ENCODE measurements at regions not wholly inside any gene's neighbourhood (a gene's known extent, or its start where the extent isn't known, plus 50 kb on each side); places are given as distances from the start of the nearest gene placed in this dataset.

DNA sequence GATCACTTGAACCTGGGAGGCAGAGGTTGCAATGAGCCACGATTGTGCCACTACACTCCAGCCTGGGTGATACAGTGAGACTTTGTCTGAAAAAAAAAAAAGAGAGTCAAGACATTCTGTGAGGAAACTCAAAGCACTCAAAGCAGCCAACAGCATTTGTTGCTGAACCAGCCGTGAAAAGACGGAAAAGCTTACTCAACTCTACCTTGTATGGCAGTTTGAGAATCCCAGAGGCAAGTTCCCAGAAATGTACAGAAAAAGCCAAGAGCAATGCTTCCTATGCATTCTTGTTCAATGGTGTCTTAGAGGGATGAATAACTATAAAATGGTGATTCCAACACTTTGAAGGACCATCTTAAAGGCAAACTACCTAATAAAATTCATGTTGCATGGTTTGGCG is 170.2 kb downstream of the HSD17B3 start:
- Histone ChIP-seq H3K4me1 (ENCODE audit: control insufficient read depth, insufficient read depth, low read length, unreplicated experiment) (peaks cover 17% of the 10 kb centered on the region), H3K27ac (ENCODE audit: low read depth, low read length) (no peak overlapping the region), H2AFZ (ENCODE audit: low read length, unreplicated experiment) (no peak overlapping the region), H3K79me2 (ENCODE audit: control insufficient read depth, insufficient read depth, low read length, unreplicated experiment) (no peaks in the 10 kb centered on the region), H3K27me3 (ENCODE audit: insufficient read depth, low read length) (no peaks in the 10 kb centered on the region; the same call in 1 of the 2 replicates), H3K36me3 (ENCODE audit: insufficient read depth, low read length) (no peaks in the 10 kb centered on the region), H3K4me3 (ENCODE audit: low read depth, low read length) (no peak overlapping the region)

DNA sequence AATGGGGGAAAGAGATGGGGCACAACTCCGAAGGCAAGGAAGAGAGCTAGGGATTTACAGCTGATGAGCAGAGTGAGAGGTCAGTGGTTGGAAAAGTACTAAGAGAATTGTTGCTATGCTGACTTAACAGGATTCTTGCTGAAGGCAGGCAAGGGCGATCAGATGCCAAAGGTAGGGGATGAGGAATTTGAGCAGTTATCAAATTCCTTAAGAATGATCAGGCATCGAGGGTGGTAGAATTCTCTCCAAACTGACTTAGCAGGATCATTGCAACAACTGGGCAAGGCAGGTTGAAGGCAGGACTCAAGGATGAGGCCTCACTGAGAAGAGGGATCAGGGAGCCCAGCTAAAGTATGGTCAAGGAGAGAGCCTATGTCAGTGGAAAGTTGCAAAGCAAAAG is 171.0 kb downstream of the HSD17B3 start:
- Histone ChIP-seq H3K79me2 (ENCODE audit: control insufficient read depth, insufficient read depth, low read length, unreplicated experiment) (no peaks in the 10 kb centered on the region), H2AFZ (ENCODE audit: low read length, unreplicated experiment) (no peak overlapping the region), H3K36me3 (ENCODE audit: insufficient read depth, low read length) (no peaks in the 10 kb centered on the region), H3K27me3 (ENCODE audit: insufficient read depth, low read length) (no peaks in the 10 kb centered on the region; the same call in 1 of the 2 replicates), H3K4me3 (ENCODE audit: low read depth, low read length) (no peak overlapping the region), H3K27ac (ENCODE audit: low read depth, low read length) (no peak overlapping the region), H3K4me1 (ENCODE audit: control insufficient read depth, insufficient read depth, low read length, unreplicated experiment) (peaks cover 13% of the 10 kb centered on the region)

DNA sequence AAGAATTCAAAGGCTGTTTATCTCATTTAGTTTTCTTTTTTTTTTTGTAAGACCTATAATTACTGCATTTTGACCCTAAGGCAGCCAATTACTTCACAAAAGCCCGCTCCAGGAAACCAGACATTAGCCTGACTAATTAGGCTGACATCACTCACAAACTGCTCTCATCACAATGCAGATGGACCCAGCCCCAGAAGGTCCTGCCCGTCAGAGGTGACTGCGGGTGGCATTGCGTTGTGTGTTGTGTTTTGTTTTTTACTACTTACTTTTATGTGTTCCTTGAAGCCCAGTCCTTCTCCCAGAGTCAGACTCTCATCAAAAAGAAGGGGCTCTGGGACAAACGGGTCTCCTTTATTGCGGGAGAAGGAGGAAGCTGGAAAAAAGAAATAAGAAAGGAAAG is 172.2 kb downstream of the HSD17B3 start:
- Histone ChIP-seq H3K79me2 (ENCODE audit: control insufficient read depth, insufficient read depth, low read length, unreplicated experiment) (no peaks in the 10 kb centered on the region), H3K27me3 (ENCODE audit: insufficient read depth, low read length) (no peaks in the 10 kb centered on the region; the same call in 1 of the 2 replicates), H2AFZ (ENCODE audit: low read length, unreplicated experiment) (no peak overlapping the region), H3K4me3 (ENCODE audit: low read depth, low read length) (no peak overlapping the region), H3K27ac (ENCODE audit: low read depth, low read length) (no peak overlapping the region), H3K4me1 (ENCODE audit: control insufficient read depth, insufficient read depth, low read length, unreplicated experiment) (peaks cover 1% of the 10 kb centered on the region), H3K36me3 (ENCODE audit: insufficient read depth, low read length) (no peaks in the 10 kb centered on the region)

DNA sequence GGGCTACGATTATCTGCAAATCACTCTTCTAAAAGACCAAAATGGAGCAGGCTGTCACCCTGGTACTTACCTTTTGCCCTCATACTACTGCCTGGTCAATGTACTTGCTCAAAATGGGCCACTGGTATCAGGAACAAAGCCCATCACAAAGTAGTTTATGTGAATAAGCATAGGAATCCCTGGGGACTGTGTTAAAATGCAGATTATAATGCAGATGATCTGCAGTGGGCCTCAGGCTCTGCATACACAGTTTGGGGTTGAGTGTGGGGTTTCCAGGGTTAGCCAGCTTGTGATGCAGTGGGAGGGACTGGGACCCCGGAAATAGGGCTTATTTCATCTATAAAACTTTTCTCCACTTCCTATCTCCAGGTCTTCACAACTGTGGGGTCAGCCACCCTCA is 173.1 kb downstream of the HSD17B3 start:
- Histone ChIP-seq H3K27ac (ENCODE audit: low read depth, low read length) (no peak overlapping the region), H3K79me2 (ENCODE audit: control insufficient read depth, insufficient read depth, low read length, unreplicated experiment) (no peaks in the 10 kb centered on the region), H3K4me1 (ENCODE audit: control insufficient read depth, insufficient read depth, low read length, unreplicated experiment) (no peaks in the 10 kb centered on the region), H2AFZ (ENCODE audit: low read length, unreplicated experiment) (no peak overlapping the region), H3K27me3 (ENCODE audit: insufficient read depth, low read length) (no peaks in the 10 kb centered on the region; the same call in 1 of the 2 replicates), H3K4me3 (ENCODE audit: low read depth, low read length) (no peak overlapping the region), H3K36me3 (ENCODE audit: insufficient read depth, low read length) (no peaks in the 10 kb centered on the region)

DNA sequence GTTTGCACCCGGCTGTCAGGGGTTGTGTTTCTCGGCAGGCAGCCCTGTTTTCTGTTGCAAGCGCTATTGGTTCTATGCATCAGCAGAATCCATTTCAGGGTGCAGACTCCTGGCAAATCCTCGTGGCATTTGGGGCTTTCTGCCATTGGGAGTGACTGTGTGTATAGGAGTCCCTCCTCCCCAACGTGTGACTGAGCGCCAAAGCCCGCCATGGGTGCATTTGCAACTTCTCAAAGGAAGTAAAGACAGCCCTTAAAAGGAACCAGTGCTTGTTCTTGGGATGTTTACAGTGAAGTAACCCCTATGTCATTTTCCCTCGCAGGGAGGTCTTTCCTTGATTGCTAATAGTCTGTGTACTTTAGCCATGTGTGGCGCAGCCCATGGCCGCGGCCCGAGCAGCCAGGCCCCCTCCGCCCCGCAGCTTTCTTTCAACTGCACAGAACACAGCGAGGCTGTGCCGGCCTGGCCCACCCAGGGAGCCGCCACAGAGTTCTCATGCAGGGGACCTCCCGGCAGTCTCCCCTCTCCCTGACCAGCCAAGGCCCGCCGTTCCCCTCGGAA is 175.6 kb downstream of the HSD17B3 start:
- Histone ChIP-seq H2AFZ (ENCODE audit: low read length, unreplicated experiment) (no peak overlapping the region), H3K4me3 (ENCODE audit: low read depth, low read length) (no peak overlapping the region), H3K79me2 (ENCODE audit: control insufficient read depth, insufficient read depth, low read length, unreplicated experiment) (no peaks in the 10 kb centered on the region), H3K27ac (ENCODE audit: low read depth, low read length) (no peak overlapping the region), H3K27me3 (ENCODE audit: insufficient read depth, low read length) (no peaks in the 10 kb centered on the region; the same call in 1 of the 2 replicates), H3K36me3 (ENCODE audit: insufficient read depth, low read length) (no peaks in the 10 kb centered on the region), H3K4me1 (ENCODE audit: control insufficient read depth, insufficient read depth, low read length, unreplicated experiment) (no peaks in the 10 kb centered on the region)

DNA sequence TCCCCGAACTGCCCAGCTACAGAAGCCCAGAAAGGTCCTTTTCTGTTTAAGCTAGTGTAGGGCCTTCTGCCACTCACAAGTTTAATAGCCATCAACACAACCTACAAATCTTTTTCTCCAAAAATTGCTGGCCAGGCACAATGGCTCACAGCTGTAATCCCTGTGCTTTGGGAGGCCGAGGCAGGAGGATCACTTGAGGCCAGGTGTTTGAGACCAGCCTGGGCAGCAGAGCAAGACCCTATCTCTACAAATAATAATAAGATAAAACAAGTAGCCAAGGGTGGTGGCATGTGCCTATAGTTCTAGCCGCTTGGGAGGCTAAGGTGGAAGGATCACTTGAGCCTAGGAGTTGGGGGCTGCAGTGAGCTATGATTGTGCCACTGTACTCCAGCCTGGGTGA is 176.4 kb downstream of the HSD17B3 start:
- no peak overlapping the region for H3K27ac ChIP-seq (ENCODE audit: low read depth, low read length)
- H2AFZ ChIP-seq (ENCODE audit: low read length, unreplicated experiment), result no peak overlapping the region
- no peak overlapping the region for H3K4me3 ChIP-seq (ENCODE audit: low read depth, low read length)
- no peaks in the 10 kb centered on the region for H3K79me2 ChIP-seq (ENCODE audit: control insufficient read depth, insufficient read depth, low read length, unreplicated experiment)
- no peaks in the 10 kb centered on the region for H3K36me3 ChIP-seq (ENCODE audit: insufficient read depth, low read length)
- no peaks in the 10 kb centered on the region; the same call in 1 of the 2 replicates for H3K27me3 ChIP-seq (ENCODE audit: insufficient read depth, low read length)
- H3K4me1 ChIP-seq (ENCODE audit: control insufficient read depth, insufficient read depth, low read length, unreplicated experiment), result no peaks in the 10 kb centered on the region

DNA sequence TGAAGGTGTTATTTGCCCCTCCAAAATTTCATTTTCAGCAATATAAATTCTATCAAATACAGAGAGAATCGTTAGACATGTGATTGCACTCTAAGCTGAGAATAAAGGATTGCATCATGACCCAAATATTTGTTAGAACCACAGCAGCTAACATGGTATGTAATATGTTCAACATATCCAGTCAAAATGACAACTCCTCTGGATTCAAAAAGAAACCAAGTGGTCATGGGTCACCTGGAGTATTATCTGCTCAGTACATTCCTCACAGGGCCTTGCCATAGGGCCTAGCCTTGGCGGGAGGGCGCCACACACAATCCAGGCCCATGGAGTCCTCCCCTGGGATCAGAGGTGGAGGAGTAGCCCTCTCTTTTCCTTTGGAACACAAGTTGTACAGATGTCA is 179.2 kb downstream of the HSD17B3 start:
- no peak overlapping the region for H3K4me3 ChIP-seq (ENCODE audit: low read depth, low read length)
- H3K36me3 ChIP-seq (ENCODE audit: insufficient read depth, low read length), result no peaks in the 10 kb centered on the region
- no peaks in the 10 kb centered on the region for H3K79me2 ChIP-seq (ENCODE audit: control insufficient read depth, insufficient read depth, low read length, unreplicated experiment)
- no peak overlapping the region for H3K27ac ChIP-seq (ENCODE audit: low read depth, low read length)
- peaks cover under 1% of the 10 kb centered on the region for H3K27me3 ChIP-seq (ENCODE audit: insufficient read depth, low read length)
- H3K4me1 ChIP-seq (ENCODE audit: control insufficient read depth, insufficient read depth, low read length, unreplicated experiment), result no peaks in the 10 kb centered on the region
- no peak overlapping the region for H2AFZ ChIP-seq (ENCODE audit: low read length, unreplicated experiment)

DNA sequence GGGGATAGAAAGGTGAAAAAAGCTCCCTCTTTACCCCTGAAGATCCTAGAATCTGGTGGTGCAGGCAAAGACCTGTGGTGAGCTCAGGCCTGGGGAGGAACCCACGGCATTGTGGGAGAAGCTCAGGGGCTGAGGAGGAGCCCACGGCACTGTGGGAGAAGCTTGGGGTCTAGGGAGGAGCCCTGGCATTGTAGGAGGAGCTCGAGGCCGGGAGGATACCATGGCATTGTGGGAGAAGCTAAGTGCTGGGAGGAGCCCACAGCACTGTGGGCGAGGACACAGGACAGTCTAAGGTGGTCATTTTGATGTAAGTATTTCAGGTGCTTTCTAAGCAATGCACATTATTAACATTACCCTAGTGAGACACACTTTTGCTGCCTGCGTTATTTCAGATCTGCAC is 179.7 kb downstream of the HSD17B3 start:
- H3K4me1 ChIP-seq (ENCODE audit: control insufficient read depth, insufficient read depth, low read length, unreplicated experiment), result no peaks in the 10 kb centered on the region
- H3K36me3 ChIP-seq (ENCODE audit: insufficient read depth, low read length), result no peaks in the 10 kb centered on the region
- H3K27ac ChIP-seq (ENCODE audit: low read depth, low read length), result no peak overlapping the region
- H3K4me3 ChIP-seq (ENCODE audit: low read depth, low read length), result no peak overlapping the region
- H2AFZ ChIP-seq (ENCODE audit: low read length, unreplicated experiment), result no peak overlapping the region
- H3K27me3 ChIP-seq (ENCODE audit: insufficient read depth, low read length), result peaks cover 5% of the 10 kb centered on the region
- H3K79me2 ChIP-seq (ENCODE audit: control insufficient read depth, insufficient read depth, low read length, unreplicated experiment), result no peaks in the 10 kb centered on the region

DNA sequence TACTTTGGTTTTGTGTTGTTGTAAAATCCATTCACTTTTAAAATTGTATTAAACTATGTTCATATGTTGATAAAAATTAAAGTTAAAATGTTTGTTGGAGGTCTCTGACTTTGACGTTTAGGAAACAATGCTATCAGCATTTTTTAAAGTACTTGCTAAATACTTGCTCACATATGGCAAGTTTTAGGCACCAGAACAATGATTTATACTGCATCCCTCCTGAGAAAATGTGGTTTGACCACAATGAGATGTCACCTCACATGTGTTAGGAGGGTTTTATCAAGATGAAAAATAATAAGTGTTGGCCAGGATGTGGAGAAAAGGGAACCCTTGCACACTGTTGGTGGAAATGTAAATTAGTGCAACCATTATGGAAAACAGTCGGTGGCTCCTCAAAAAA is 180.8 kb downstream of the HSD17B3 start:
- H2AFZ ChIP-seq (ENCODE audit: low read length, unreplicated experiment), result no peak overlapping the region
- H3K36me3 ChIP-seq (ENCODE audit: insufficient read depth, low read length), result no peaks in the 10 kb centered on the region
- no peaks in the 10 kb centered on the region for H3K4me1 ChIP-seq (ENCODE audit: control insufficient read depth, insufficient read depth, low read length, unreplicated experiment)
- H3K27ac ChIP-seq (ENCODE audit: low read depth, low read length), result no peak overlapping the region
- no peak overlapping the region for H3K4me3 ChIP-seq (ENCODE audit: low read depth, low read length)
- no peaks in the 10 kb centered on the region for H3K79me2 ChIP-seq (ENCODE audit: control insufficient read depth, insufficient read depth, low read length, unreplicated experiment)
- H3K27me3 ChIP-seq (ENCODE audit: insufficient read depth, low read length), result peaks cover 9% of the 10 kb centered on the region

DNA sequence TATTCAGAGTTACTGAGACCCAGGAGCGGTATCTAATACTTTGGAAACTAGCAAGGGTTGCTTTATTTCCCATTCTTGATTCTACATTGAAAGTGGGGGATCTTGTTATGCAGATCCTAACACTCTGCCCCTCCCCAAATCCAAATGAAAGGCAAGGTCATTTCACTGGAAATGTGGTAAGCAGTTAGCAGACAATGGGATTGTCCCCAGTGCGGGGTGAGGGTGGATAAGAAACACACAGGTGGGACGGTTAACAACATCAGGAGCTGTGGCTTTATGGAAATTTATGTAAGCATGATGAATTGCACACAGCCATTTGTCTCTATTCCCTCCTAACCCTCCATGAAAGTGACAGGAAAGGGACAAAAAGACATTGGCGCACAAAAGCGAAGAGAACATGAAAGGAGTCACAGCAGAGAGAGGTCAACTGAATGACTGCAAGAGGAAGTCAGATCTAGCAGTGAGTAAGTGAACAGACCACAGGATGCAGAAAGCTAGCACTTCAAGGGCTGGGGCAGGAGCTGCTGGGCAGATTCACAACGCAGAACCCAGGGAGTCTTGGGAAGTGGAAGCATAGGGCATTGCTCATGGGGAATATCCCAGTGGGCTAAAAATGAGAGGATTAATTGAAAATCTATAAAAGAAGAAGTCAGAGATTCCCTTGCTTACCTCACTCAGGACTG is 184.4 kb downstream of the HSD17B3 start:
- no peak overlapping the region for H2AFZ ChIP-seq (ENCODE audit: low read length, unreplicated experiment)
- H3K4me3 ChIP-seq (ENCODE audit: low read depth, low read length), result no peak overlapping the region
- H3K27me3 ChIP-seq (ENCODE audit: insufficient read depth, low read length), result peaks cover 15% of the 10 kb centered on the region
- no peak overlapping the region for H3K27ac ChIP-seq (ENCODE audit: low read depth, low read length)
- no peaks in the 10 kb centered on the region for H3K79me2 ChIP-seq (ENCODE audit: control insufficient read depth, insufficient read depth, low read length, unreplicated experiment)
- no peaks in the 10 kb centered on the region for H3K4me1 ChIP-seq (ENCODE audit: control insufficient read depth, insufficient read depth, low read length, unreplicated experiment)
- H3K36me3 ChIP-seq (ENCODE audit: insufficient read depth, low read length), result no peaks in the 10 kb centered on the region
